ENCODE measurements at regions not wholly inside any gene's neighbourhood (a gene's known extent, or its start where the extent isn't known, plus 50 kb on each side); places are given as distances from the start of the nearest gene placed in this dataset.

- no peak for TF ChIP-seq JUN (IDR thresholded peaks at IDR 0.05)
- no peak for TF ChIP-seq EP300 (IDR thresholded peaks at IDR 0.05)
- no peak for TF ChIP-seq SMC3 (IDR thresholded peaks at IDR 0.05)
- no peak for TF ChIP-seq CTCF (IDR thresholded peaks at IDR 0.05)
Observed at GRCh38 chrX:55142919-55143310, 54.1 kb downstream of the PAGE2 start.

Data from A549 (cell line).